H1 (cell line): ENCODE measurements at regions not wholly inside any gene's neighbourhood (a gene's known extent, or its start where the extent isn't known, plus 50 kb on each side); places are given as distances from the start of the nearest gene placed in this dataset.

Experiments used
- CTCF ChIA-PET: fragments of 300-600 bp; sonication (Branson Sonifier 250); formaldehyde crosslinking; loops from one replicate; lab custom pipeline; 2021; ENCODE audit not compliant: partially characterized antibody; lab: Charles Lee
- POLR2A ChIA-PET: fragments of 300-600 bp; sonication (Branson Sonifier 250); formaldehyde crosslinking; loops from one replicate; lab custom pipeline; 2021; ENCODE audit warnings: inconsistent platforms; ENCODE audit not compliant: partially characterized antibody; lab: Charles Lee
- DNase-seq, 2 experiments: peaks; one replicate each; pipeline versions ENCODE4 v3.0.0 to v3.0.0-alpha.2; 2010 to 2022; ENCODE audit warnings: low spot score in 2 of 2, low read depth in 1 of 2, mixed read lengths in 1 of 2
- FAIRE-seq: peaks from 2 replicates; lab custom pipeline; 2011; peaks lifted over from hg19 to GRCh38; lab: Jason Lieb, UNC
- H2AFZ ChIP-seq: 2 replicates; pipeline ENCODE4 v1.8.1; 2012; ENCODE audit warnings: low read length, inconsistent platforms
- H2AK5ac ChIP-seq: 2 replicates; pipeline ENCODE4 v1.6.1; 2013; ENCODE audit warnings: low read depth, low read length
- H2BK120ac ChIP-seq: replicated peaks from 2 replicates; pipeline ENCODE3; 2013; ENCODE audit warnings: low read depth, low read length, inconsistent platforms
- H2BK12ac ChIP-seq: 2 replicates; pipeline ENCODE4 v1.6.1; 2013; ENCODE audit warnings: low read depth, low read length
- H2BK15ac ChIP-seq: 2 replicates; pipeline ENCODE4 v1.6.1; 2013; ENCODE audit warnings: low read length
- H2BK20ac ChIP-seq: 2 replicates; pipeline ENCODE4 v1.6.1; 2013; ENCODE audit warnings: low read length
- H2BK5ac ChIP-seq: 2 replicates; pipeline ENCODE4 v1.6.1; 2013; ENCODE audit warnings: low read depth, low read length
- H3K14ac ChIP-seq: 2 replicates; pipeline ENCODE4 v1.6.1; 2013; ENCODE audit warnings: inconsistent platforms; ENCODE audit not compliant: insufficient read length
- H3K18ac ChIP-seq: 2 replicates; pipeline ENCODE4 v1.6.1; 2013; ENCODE audit warnings: low read length; ENCODE audit errors: extremely low read depth
- H3K23ac ChIP-seq: 2 replicates; pipeline ENCODE4 v1.6.1; 2013; ENCODE audit warnings: inconsistent platforms; ENCODE audit not compliant: insufficient read length
- H3K23me2 ChIP-seq: 2 replicates; pipeline ENCODE4 v1.6.1; 2013; ENCODE audit warnings: low read depth, low read length
- H3K27ac ChIP-seq: 2 replicates; pipeline ENCODE4 v1.6.1; 2011; ENCODE audit warnings: low read depth, low read length, inconsistent platforms
- H3K27me3 ChIP-seq, 4 experiments: replicated peaks in 1 of 4; 1 replicate in 1 of 4; 2 replicates in 3 of 4; pipeline versions ENCODE4 v1.6.1 to v1.8.1; 2011 to 2013; ENCODE audit warnings: low read length in 3 of 4, mild to moderate bottlenecking in 3 of 4, inconsistent platforms in 2 of 4, mixed read lengths in 2 of 4, moderate library complexity in 1 of 4; ENCODE audit not compliant: control insufficient read depth in 3 of 4, insufficient read depth in 3 of 4; ENCODE audit errors: extremely low read depth in 1 of 4
- H3K36me3 ChIP-seq, 4 experiments: 2 replicates each; pipeline versions ENCODE4 v1.6.1 to v1.8.1; 2011 to 2013; ENCODE audit warnings: mild to moderate bottlenecking in 4 of 4, low read length in 3 of 4, moderate library complexity in 2 of 4, control low read depth in 1 of 4, inconsistent platforms in 1 of 4; ENCODE audit not compliant: insufficient read depth in 4 of 4, control insufficient read depth in 2 of 4
- H3K4ac ChIP-seq: replicated peaks from 2 replicates; pipeline ENCODE3; 2013; ENCODE audit warnings: low read length, low read depth, mixed read lengths, inconsistent platforms; ENCODE audit not compliant: insufficient read length
- H3K4me1 ChIP-seq, 4 experiments: replicated peaks in 1 of 4; 1 replicate in 1 of 4; 2 replicates in 3 of 4; pipeline versions ENCODE4 v1.6.1 to v1.8.1; 2011 to 2013; ENCODE audit warnings: low read length in 3 of 4, inconsistent platforms in 2 of 4, mixed read lengths in 1 of 4; ENCODE audit not compliant: insufficient read depth in 4 of 4, control insufficient read depth in 3 of 4
- H3K4me2 ChIP-seq, 2 experiments: 2 replicates each; pipeline versions ENCODE4 v1.6.1 to v1.8.1; 2011 to 2013; ENCODE audit warnings: low read depth in 2 of 2, low read length in 2 of 2, control low read depth in 1 of 2, inconsistent platforms in 1 of 2, mild to moderate bottlenecking in 1 of 2; ENCODE audit not compliant: insufficient read depth in 1 of 2
- H3K4me3 ChIP-seq, 4 experiments: fragments of 200-600, 300-600 bp in 1 of 4; sonication (generic), shearing (Covaris generic), sonication (Bioruptor Twin) in 1 of 4; 2 replicates each; pipeline versions ENCODE4 v1.5.1 to v1.8.1; 2011 to 2016; ENCODE audit warnings: low read length in 4 of 4, low read depth in 3 of 4, control low read depth in 2 of 4, inconsistent platforms in 2 of 4, mild to moderate bottlenecking in 2 of 4, mixed read lengths in 1 of 4, moderate library complexity in 1 of 4; ENCODE audit not compliant: insufficient read depth in 2 of 4; ENCODE audit errors: extremely low read depth in 1 of 4
- H3K56ac ChIP-seq: replicated peaks from 2 replicates; pipeline ENCODE3; 2013; ENCODE audit warnings: low read depth, mild to moderate bottlenecking, mixed read lengths, low read length, inconsistent platforms; ENCODE audit not compliant: insufficient read length
- H3K79me1 ChIP-seq: 2 replicates; pipeline ENCODE4 v1.6.1; 2013; ENCODE audit warnings: low read depth, low read length, control low read depth
- H3K79me2 ChIP-seq, 2 experiments: 2 replicates each; pipeline versions ENCODE4 v1.6.1 to v1.8.1; 2012 to 2013; ENCODE audit warnings: low read length in 2 of 2, mild to moderate bottlenecking in 2 of 2, inconsistent platforms in 1 of 2; ENCODE audit not compliant: insufficient read depth in 2 of 2, control insufficient read depth in 1 of 2
- H3K9ac ChIP-seq, 4 experiments: replicated peaks in 1 of 4; 1 replicate in 1 of 4; 2 replicates in 3 of 4; pipeline versions ENCODE4 v1.6.1 to v1.8.1; 2011 to 2013; ENCODE audit warnings: low read depth in 3 of 4, low read length in 3 of 4, control low read depth in 2 of 4, mild to moderate bottlenecking in 2 of 4, moderate library complexity in 2 of 4, inconsistent platforms in 1 of 4; ENCODE audit errors: extremely low read depth in 1 of 4
- H3K9me3 ChIP-seq, 2 experiments: 2 replicates each; pipeline versions ENCODE4 v1.6.1 to v1.8.1; 2012 to 2013; ENCODE audit warnings: mild to moderate bottlenecking in 2 of 2, moderate library complexity in 2 of 2, control low read depth in 1 of 2, inconsistent platforms in 1 of 2, low read depth in 1 of 2, low read length in 1 of 2, mixed read lengths in 1 of 2; ENCODE audit not compliant: insufficient read depth in 2 of 2
- H4K20me1 ChIP-seq, 2 experiments: replicated peaks in 1 of 2; 2 replicates each; pipeline versions ENCODE3 to v1.8.1; 2011 to 2013; ENCODE audit warnings: inconsistent platforms in 2 of 2, low read length in 2 of 2, mild to moderate bottlenecking in 1 of 2; ENCODE audit not compliant: insufficient read depth in 2 of 2, control insufficient read depth in 1 of 2
- H4K5ac ChIP-seq: 2 replicates; pipeline ENCODE4 v1.6.1; 2013; ENCODE audit warnings: low read length, low read depth, mixed read lengths, inconsistent platforms; ENCODE audit not compliant: insufficient read length
- H4K8ac ChIP-seq: 2 replicates; pipeline ENCODE4 v1.8.0; 2013; ENCODE audit warnings: mild to moderate bottlenecking, moderate library complexity, low read length, inconsistent platforms; ENCODE audit not compliant: insufficient read depth; ENCODE audit errors: extremely low read depth
- H4K91ac ChIP-seq: replicated peaks from 2 replicates; pipeline ENCODE3; 2013; ENCODE audit warnings: low read length, mixed read lengths, inconsistent platforms; ENCODE audit not compliant: insufficient read length
- ASH2L ChIP-seq: fragments of 200-600, 300-600 bp; sonication (generic); IDR thresholded peaks from one replicate; pipeline ENCODE4 v1.7.1; 2017; ENCODE audit warnings: low read length
- EGR1 ChIP-seq: IDR thresholded peaks from 2 replicates; pipeline ENCODE4 v1.6.1; 2011; ENCODE audit warnings: low read depth, low read length, borderline replicate concordance
- EZH2 ChIP-seq: fragments of 200-600 bp; sonication (generic); IDR thresholded peaks from 2 replicates; pipeline ENCODE4 v1.7.1; 2012; ENCODE audit warnings: low read depth, mild to moderate bottlenecking, moderate library complexity, low read length, inconsistent platforms; ENCODE audit not compliant: severe bottlenecking
- FOSL1 ChIP-seq: IDR thresholded peaks from 2 replicates; pipeline ENCODE4 v1.6.1; 2011; ENCODE audit warnings: mild to moderate bottlenecking, low read depth, low read length, moderate library complexity; ENCODE audit not compliant: insufficient read depth
- GABPA ChIP-seq: IDR thresholded peaks from 2 replicates; pipeline ENCODE4 v1.6.1; 2011; ENCODE audit warnings: mild to moderate bottlenecking, low read length, moderate library complexity, borderline replicate concordance; ENCODE audit not compliant: insufficient read depth
- HDAC2 ChIP-seq, 2 experiments: fragments of 300-600 bp in 1 of 2; sonication (generic) in 1 of 2; IDR thresholded peaks; 2 replicates each; pipeline ENCODE4 v1.6.1; 2011 to 2012; ENCODE audit warnings: low read depth in 2 of 2, low read length in 2 of 2, mild to moderate bottlenecking in 2 of 2, moderate library complexity in 2 of 2, borderline replicate concordance in 1 of 2, inconsistent platforms in 1 of 2
- JUN ChIP-seq: IDR thresholded peaks from 2 replicates; pipeline ENCODE4 v1.6.1; 2011; ENCODE audit warnings: low read depth, mild to moderate bottlenecking, improper control_type of control experiment, low read length
- JUND ChIP-seq: IDR thresholded peaks from 2 replicates; pipeline ENCODE4 v1.6.1; 2011; ENCODE audit warnings: mild to moderate bottlenecking, improper control_type of control experiment, low read length
- NRF1 ChIP-seq: IDR thresholded peaks from 2 replicates; pipeline ENCODE4 v1.6.1; 2011; ENCODE audit warnings: mild to moderate bottlenecking, low read depth, low read length, improper control_type of control experiment
- RFX5 ChIP-seq: IDR thresholded peaks from 2 replicates; pipeline ENCODE4 v1.6.1; 2011; ENCODE audit warnings: low read depth, low read length, improper control_type of control experiment, borderline replicate concordance
- RNF2 ChIP-seq: fragments of 200-900, 300-1000 bp; sonication (generic); IDR thresholded peaks from 2 replicates; pipeline ENCODE4 v1.7.1; 2016; ENCODE audit warnings: borderline replicate concordance, low read depth, mild to moderate bottlenecking, antibody characterized with exemption, low read length; ENCODE audit not compliant: poor library complexity, severe bottlenecking; ENCODE audit errors: missing control alignments
- SP1 ChIP-seq: IDR thresholded peaks from 2 replicates; pipeline ENCODE4 v1.6.1; 2011; ENCODE audit warnings: low read depth, low read length
- SP4 ChIP-seq: IDR thresholded peaks from 2 replicates; pipeline ENCODE4 v1.6.1; 2012; ENCODE audit warnings: low read length, inconsistent platforms
- TBP ChIP-seq: IDR thresholded peaks from 2 replicates; pipeline ENCODE4 v1.6.1; 2011; ENCODE audit warnings: low read depth, low read length, improper control_type of control experiment
- WGBS, 2 experiments: shearing (Covaris generic) in 1 of 2; methylation state at CpG; one replicate each; pipeline versions ENCODE4 v1.1.6 to v1.1.7; 2013 to 2015; ENCODE audit warnings: low lambda C conversion rate in 2 of 2, mixed read lengths in 2 of 2, inconsistent platforms in 1 of 2, low coverage in 1 of 2, missing lambda C conversion rate in 1 of 2; ENCODE audit not compliant: insufficient replicate concordance in 2 of 2, insufficient coverage in 1 of 2, insufficient read length in 1 of 2; ENCODE audit errors: extremely low coverage in 1 of 2, missing lambda C conversion rate in 1 of 2; 5-methylcytosine and 5-hydroxymethylcytosine counted together

GRCh38 chrX:122863067-122863466 lies 321.0 kb upstream of the GRIA3 start:
- WGBS, 2 experiments = 90% methylated on average over 3 of the region's 3 CpGs; no CpG with 5 or more reads in 1 of the 2 experiments
- H3K4me2 ChIP-seq = no peak overlapping the region
- CTCF ChIA-PET = no interaction called here

More at GRCh38 chrX:122863067-122863466, 321.0 kb upstream of the GRIA3 start:
- Histone ChIP-seq H2BK120ac (no peak overlapping the region), H2AFZ (no peak overlapping the region), H4K5ac (no peak overlapping the region), H4K20me1 (no peaks in the 10 kb centered on the region), H3K23me2 (no peaks in the 10 kb centered on the region), H3K79me1 (no peaks in the 10 kb centered on the region), H2BK15ac (no peak overlapping the region), H3K14ac (no peak overlapping the region), H3K4me1 (no peaks in the 10 kb centered on the region), H2AK5ac (no peak overlapping the region), H4K91ac (no peak overlapping the region), H3K56ac (no peak overlapping the region), H3K18ac (no peak overlapping the region), H3K79me2 (no peaks in the 10 kb centered on the region), H2BK5ac (no peak overlapping the region), H2BK20ac (no peak overlapping the region), H3K27me3 (no peaks in the 10 kb centered on the region), H3K4ac (no peak overlapping the region), H3K9ac (no peak overlapping the region), H2BK12ac (no peak overlapping the region), H3K23ac (no peak overlapping the region), H3K27ac (no peak overlapping the region), H3K9me3 (no peaks in the 10 kb centered on the region), H3K36me3 (no peaks in the 10 kb centered on the region), H4K8ac (no peak overlapping the region), H3K4me3 (no peak overlapping the region)
- FAIRE-seq (no peak), DNase-seq (no peak)
- POLR2A ChIA-PET = no interaction called here
- TF ChIP-seq RNF2 (no peak), GABPA (no peak), FOSL1 (no peak), ASH2L (no peak), SP1 (no peak), JUN (no peak), TBP (no peak), JUND (no peak), EZH2 (no peak), SP4 (no peak), EGR1 (no peak), RFX5 (no peak), NRF1 (no peak), HDAC2 (IDR thresholded peaks at IDR 0.05; ENCODE audit: borderline replicate concordance in 1 of 2, low read depth in 2 of 2, low read length in 2 of 2) (no peak)
